Testis (tissue), 2 donors: ENCODE measurements at regions not wholly inside any gene's neighbourhood (a gene's known extent, or its start where the extent isn't known, plus 50 kb on each side); places are given as distances from the start of the nearest gene placed in this dataset.

Experiments used
- DNase-seq: peaks from one replicate; pipeline ENCODE4 v3.0.0-alpha.2; 2019
- H3K27ac ChIP-seq, 2 donors: fragments of 200-600 bp; sonication (generic); one replicate each; pipeline ENCODE4 v1.5.1; 2019
- H3K27me3 ChIP-seq: fragments of 200-600 bp; sonication (generic); one replicate; pipeline ENCODE4 v1.5.1; 2019
- H3K36me3 ChIP-seq: fragments of 200-600 bp; sonication (generic); one replicate; pipeline ENCODE4 v1.5.1; 2017; ENCODE audit warnings: low read depth; ENCODE audit errors: missing control alignments
- H3K4me1 ChIP-seq: fragments of 200-600 bp; sonication (generic); one replicate; pipeline ENCODE4 v1.5.1; 2019
- H3K4me3 ChIP-seq, 2 donors: fragments of 200-600 bp; sonication (generic); one replicate each; pipeline ENCODE4 v1.5.1; 2017 to 2019
- H3K9me3 ChIP-seq: fragments of 200-600 bp; sonication (generic); one replicate; pipeline ENCODE4 v1.5.1; 2017
- CTCF ChIP-seq, 3 experiments: fragments of 450-650 bp in 2 of 3; fragments of 200-600 bp in 1 of 3; sonication (generic) in 1 of 3; IDR thresholded peaks; one replicate each; pipeline ENCODE4 v1.5.1; 2016 to 2019; ENCODE audit warnings: antibody characterized with exemption in 3 of 3, mild to moderate bottlenecking in 2 of 3, moderate library complexity in 1 of 3
- POLR2A ChIP-seq: fragments of 450-650 bp; IDR thresholded peaks from one replicate; pipeline ENCODE4 v1.6.1; 2017; ENCODE audit warnings: antibody characterized with exemption, mild to moderate bottlenecking, moderate library complexity
- WGBS, 2 donors: methylation state at CpG; one replicate each; pipeline ENCODE4 v1.1.5; 2018; 5-methylcytosine and 5-hydroxymethylcytosine counted together
- intact Hi-C: fragments of 100-400 bp; cut with DNase I; formaldehyde crosslinking; loops from one replicate; pipeline ENCODE4 v1.15.1; 2023; ENCODE audit warnings: low total_unique reads

- H3K4me3 ChIP-seq: no peak overlapping the region
- no peak for DNase-seq
- H3K36me3 ChIP-seq: no peaks in the 10 kb centered on the region
- no peak overlapping the region for H3K27ac ChIP-seq
- no peaks in the 10 kb centered on the region for H3K27me3 ChIP-seq
- intact Hi-C loops: no loop called here
- TF ChIP-seq CTCF (IDR thresholded peaks at IDR 0.05): no peak
- WGBS, 2 donors: 60 to 61% methylated on average over 5 of the region's 5 CpGs
- no peaks in the 10 kb centered on the region for H3K4me1 ChIP-seq
- no peaks in the 10 kb centered on the region for H3K9me3 ChIP-seq
These were observed 222.4 kb upstream of the ZP4 start for GRCh38 chr1:238112952-238113621.

- intact Hi-C loops: no loop called here
- TF ChIP-seq POLR2A: no peak
- no peak for TF ChIP-seq CTCF (IDR thresholded peaks at IDR 0.05)
- H3K27me3 ChIP-seq: no peaks in the 10 kb centered on the region
- no peak for DNase-seq
- 39 to 59% methylated on average over 2 of the region's 2 CpGs for WGBS, 2 donors
- H3K4me1 ChIP-seq: no peaks in the 10 kb centered on the region
- no peak overlapping the region for H3K4me3 ChIP-seq
- no peaks in the 10 kb centered on the region for H3K36me3 ChIP-seq
- no peak overlapping the region for H3K27ac ChIP-seq
- no peaks in the 10 kb centered on the region for H3K9me3 ChIP-seq
These were observed 220.8 kb upstream of the ZP4 start for GRCh38 chr1:238111516-238111915.

- no peak for DNase-seq
- intact Hi-C loops: no loop called here
- H3K27ac ChIP-seq: no peak overlapping the region
- no peaks in the 10 kb centered on the region for H3K36me3 ChIP-seq
- H3K4me1 ChIP-seq: no peaks in the 10 kb centered on the region
- WGBS, 2 donors: 56 to 63% methylated on average over 1 of the region's 1 CpG
- H3K4me3 ChIP-seq: no peak overlapping the region
- H3K9me3 ChIP-seq: no peaks in the 10 kb centered on the region
- H3K27me3 ChIP-seq: no peaks in the 10 kb centered on the region
- TF ChIP-seq CTCF (IDR thresholded peaks at IDR 0.05): no peak
- no peak for TF ChIP-seq POLR2A
These were observed 220.4 kb upstream of the ZP4 start for GRCh38 chr1:238111081-238111480.

- no peak for DNase-seq
- Histone ChIP-seq H3K27me3 (no peaks in the 10 kb centered on the region), H3K9me3 (no peaks in the 10 kb centered on the region), H3K4me1 (no peaks in the 10 kb centered on the region), H3K4me3 (no peak overlapping the region), H3K36me3 (no peaks in the 10 kb centered on the region), H3K27ac (no peak overlapping the region)
- TF ChIP-seq POLR2A: no peak
- intact Hi-C loops: no loop called here
- 92% methylated on average over 2 of the region's 2 CpGs for WGBS, 2 donors
These were observed 217.7 kb upstream of the ZP4 start for GRCh38 chr1:238108417-238108816.

- Histone ChIP-seq H3K4me3 (no peak overlapping the region), H3K9me3 (no peaks in the 10 kb centered on the region), H3K4me1 (no peaks in the 10 kb centered on the region), H3K27me3 (no peaks in the 10 kb centered on the region), H3K27ac (no peak overlapping the region), H3K36me3 (no peaks in the 10 kb centered on the region)
- WGBS, 2 donors: 74 to 85% methylated on average over 1 of the region's 1 CpG
- TF ChIP-seq POLR2A (no peak), CTCF (IDR thresholded peaks at IDR 0.05) (no peak)
- intact Hi-C loops: no loop called here
- no peak for DNase-seq
These were observed 216.6 kb upstream of the ZP4 start for GRCh38 chr1:238107322-238107721.
